HCT116 (cell line): ENCODE measurements at regions not wholly inside any gene's neighbourhood (a gene's known extent, or its start where the extent isn't known, plus 50 kb on each side); places are given as distances from the start of the nearest gene placed in this dataset.

ENCODE experiments used
- ATAC-seq: fragments of 200-7000 bp; cut with Tn5 transposase; 2 replicates; pipeline ENCODE4 v1.9.1; 2020; ENCODE audit warnings: mild to moderate bottlenecking, moderate library complexity
- BruUV-seq: library from RNA; stranded (reverse); fragments of 400-500 nt; replicated peaks from 2 replicates; lab custom pipeline; 2021; lab: Mats Ljungman, UMichigan
- CTCF ChIA-PET: fragments of 300-600 bp; sonication (Branson Sonifier 250); formaldehyde crosslinking; loops from one replicate; lab custom pipeline; 2021; ENCODE audit warnings: antibody characterized with exemption; lab: Charles Lee
- POLR2A ChIA-PET: fragments of 300-600, 350-600 bp; sonication (Branson Sonifier 250); formaldehyde crosslinking; loops from one replicate; lab custom pipeline; 2021; ENCODE audit warnings: antibody characterized with exemption; lab: Charles Lee
- RAD21 ChIA-PET, 2 experiments: fragments of 300-600 bp; sonication (Branson Sonifier 250); formaldehyde crosslinking; loops; one replicate each; lab custom pipeline; 2023; ENCODE audit warnings: low total read pairs in 2 of 2; ENCODE audit not compliant: uncharacterized antibody in 2 of 2, unreplicated experiment in 2 of 2, low non-redundant PET in 1 of 2; lab: Charles Lee
- DNase-seq: peaks from one replicate; pipeline ENCODE4 v3.0.0-alpha.2; 2010; ENCODE audit warnings: low read depth, low spot score
- H2AFZ ChIP-seq: fragments of 200-600 bp; shearing (Covaris generic), sonication (generic); 2 replicates; pipeline ENCODE4 v1.6.1; 2017; ENCODE audit warnings: low read depth, mixed run types, mixed read lengths, antibody characterized with exemption, low read length; ENCODE audit not compliant: poor library complexity, severe bottlenecking
- H3K27ac ChIP-seq: 2 replicates; pipeline ENCODE4 v1.5.1; 2012; ENCODE audit warnings: low read depth, low read length
- H3K27me3 ChIP-seq: fragments of 200-600 bp; sonication (generic); 2 replicates; pipeline ENCODE4 v1.6.1; 2016; ENCODE audit warnings: mixed run types, low read length, mixed read lengths; ENCODE audit not compliant: insufficient read depth
- H3K36me3 ChIP-seq, 2 experiments: fragments of 200-500 bp in 1 of 2; fragments of 200-600 bp in 1 of 2; sonication (Bioruptor generic) in 1 of 2; sonication (generic) in 1 of 2; 2 replicates each; pipeline versions ENCODE4 v1.5.1 to v1.6.1; 2014 to 2016; ENCODE audit warnings: low read length in 2 of 2, inconsistent platforms in 1 of 2, mixed read lengths in 1 of 2, mixed run types in 1 of 2; ENCODE audit not compliant: insufficient read depth in 2 of 2, control insufficient read depth in 1 of 2
- H3K4me1 ChIP-seq, 2 experiments: fragments of 200-600 bp in 1 of 2; sonication (generic) in 1 of 2; 2 replicates each; pipeline versions ENCODE4 v1.5.1 to v1.6.1; 2012 to 2017; ENCODE audit warnings: low read length in 2 of 2, inconsistent platforms in 1 of 2, mild to moderate bottlenecking in 1 of 2, mixed read lengths in 1 of 2, mixed run types in 1 of 2, moderate library complexity in 1 of 2; ENCODE audit not compliant: insufficient read depth in 2 of 2, control insufficient read depth in 1 of 2
- H3K4me2 ChIP-seq: fragments of 200-600 bp; sonication (generic); 2 replicates; pipeline ENCODE4 v1.6.1; 2017; ENCODE audit warnings: mixed run types, low read length, mixed read lengths
- H3K4me3 ChIP-seq, 2 experiments: fragments of 200-600 bp in 1 of 2; sonication (generic) in 1 of 2; replicated peaks in 1 of 2; 2 replicates each; pipeline ENCODE4 v1.5.1; 2011 to 2016; ENCODE audit warnings: low read length in 2 of 2, control low read depth in 1 of 2, low read depth in 1 of 2, mild to moderate bottlenecking in 1 of 2, mixed read lengths in 1 of 2, mixed run types in 1 of 2
- H3K79me2 ChIP-seq: fragments of 200-600 bp; sonication (generic); 2 replicates; pipeline ENCODE4 v1.6.1; 2017; ENCODE audit warnings: mild to moderate bottlenecking, mixed run types, low read length, moderate library complexity, mixed read lengths; ENCODE audit not compliant: insufficient read depth
- H3K9ac ChIP-seq: fragments of 200-600 bp; sonication (generic); 2 replicates; pipeline ENCODE4 v1.6.1; 2016; ENCODE audit warnings: low read length, mixed read lengths
- H3K9me2 ChIP-seq: fragments of 200-600 bp; sonication (generic), shearing (Covaris generic); 2 replicates; pipeline ENCODE4 v1.6.1; 2017; ENCODE audit warnings: mixed run types, mild to moderate bottlenecking, moderate library complexity; ENCODE audit not compliant: insufficient read depth
- H3K9me3 ChIP-seq, 2 experiments: fragments of 200-500 bp in 1 of 2; fragments of 200-600 bp in 1 of 2; sonication (Bioruptor generic) in 1 of 2; sonication (generic) in 1 of 2; 2 replicates each; pipeline ENCODE4 v1.6.1; 2014 to 2017; ENCODE audit warnings: low read length in 2 of 2, mixed read lengths in 2 of 2, inconsistent platforms in 1 of 2, low read depth in 1 of 2, mild to moderate bottlenecking in 1 of 2, mixed run types in 1 of 2, moderate library complexity in 1 of 2; ENCODE audit not compliant: control insufficient read depth in 1 of 2, insufficient read depth in 1 of 2
- H4K20me1 ChIP-seq: fragments of 200-600 bp; sonication (generic), shearing (Covaris generic); 2 replicates; pipeline ENCODE4 v1.6.1; 2017; ENCODE audit warnings: mixed run types, mild to moderate bottlenecking, moderate library complexity; ENCODE audit not compliant: insufficient read depth
- ATF3 ChIP-seq: IDR thresholded peaks from 2 replicates; pipeline ENCODE4 v1.6.1; 2012
- CBX3 ChIP-seq: IDR thresholded peaks from 2 replicates; pipeline ENCODE4 v1.6.1; 2012; ENCODE audit warnings: low read depth
- CEBPB ChIP-seq: IDR thresholded peaks from 2 replicates; pipeline ENCODE4 v1.6.1; 2012; ENCODE audit warnings: low read depth
- CTCF ChIP-seq, 3 experiments: fragments of 200-600 bp in 1 of 3; sonication (generic) in 1 of 3; IDR thresholded peaks in 2 of 3; conservative IDR thresholded peaks in 1 of 3; 2 replicates each; pipeline ENCODE4 v1.5.1; 2012 to 2017; ENCODE audit warnings: low read depth in 2 of 3, low read length in 2 of 3, antibody characterized with exemption in 1 of 3, borderline replicate concordance in 1 of 3, control low read depth in 1 of 3, mild to moderate bottlenecking in 1 of 3, mixed read lengths in 1 of 3, mixed run types in 1 of 3, moderate library complexity in 1 of 3; ENCODE audit not compliant: insufficient read depth in 1 of 3
- EGR1 ChIP-seq: IDR thresholded peaks from 2 replicates; pipeline ENCODE4 v1.6.1; 2012; ENCODE audit warnings: low read depth
- EZH2 ChIP-seq: fragments of 200-600 bp; sonication (generic); IDR thresholded peaks from 2 replicates; pipeline ENCODE4 v1.6.1; 2017; ENCODE audit warnings: antibody characterized with exemption, mixed run types
- EZH2phosphoT487 ChIP-seq: fragments of 200-600 bp; IDR thresholded peaks from 2 replicates; pipeline ENCODE4 v1.6.1; 2018; ENCODE audit warnings: antibody characterized with exemption, borderline replicate concordance
- FOSL1 ChIP-seq: IDR thresholded peaks from 2 replicates; pipeline ENCODE4 v1.6.1; 2012; ENCODE audit warnings: low read depth
- POLR2A ChIP-seq: IDR thresholded peaks from 2 replicates; pipeline ENCODE4 v1.7.0; 2011; ENCODE audit warnings: borderline replicate concordance; ENCODE audit not compliant: insufficient read depth, insufficient read length; ENCODE audit errors: extremely low read depth
- RAD21 ChIP-seq: IDR thresholded peaks from 2 replicates; pipeline ENCODE4 v1.6.1; 2012; ENCODE audit warnings: low read depth, mild to moderate bottlenecking
- SIN3A ChIP-seq: IDR thresholded peaks from 2 replicates; pipeline ENCODE4 v1.6.1; 2012; ENCODE audit warnings: low read depth
- SP1 ChIP-seq: IDR thresholded peaks from 2 replicates; pipeline ENCODE4 v1.6.1; 2012; ENCODE audit warnings: low read depth
- SRF ChIP-seq: IDR thresholded peaks from 2 replicates; pipeline ENCODE4 v1.6.1; 2012; ENCODE audit warnings: low read depth
- TCF7L2 ChIP-seq: IDR thresholded peaks from 2 replicates; pipeline ENCODE4 v1.7.0; 2011; ENCODE audit warnings: borderline replicate concordance, inconsistent platforms; ENCODE audit not compliant: insufficient read depth, insufficient read length; ENCODE audit errors: extremely low read depth
- ZNF274 ChIP-seq: fragments of 200-500 bp; sonication (Bioruptor generic); IDR thresholded peaks from 2 replicates; pipeline ENCODE4 v1.6.1; 2014; ENCODE audit warnings: mild to moderate bottlenecking, low read depth, low read length, inconsistent platforms
- intact Hi-C: fragments of 100-400 bp; cut with micrococcal nuclease; formaldehyde crosslinking; loops from 2 replicates; pipeline ENCODE4 v1.10.0; 2022

GRCh38 chr9:116057371-116057770 is 96.2 kb upstream of the PAPPA start:
- ChIA-PET POLR2A (no interaction called here), CTCF (no interaction called here), RAD21 (no interaction called here)
- no peaks in the 10 kb centered on the region for H3K9me2 ChIP-seq
- H3K27me3 ChIP-seq = peaks cover 9% of the 10 kb centered on the region; the same call in 1 of the 2 replicates
- intact Hi-C loops = no loop called here
- H2AFZ ChIP-seq = no peak overlapping the region
- H3K9ac ChIP-seq = no peak overlapping the region
- TF ChIP-seq SIN3A (no peak), EGR1 (no peak), EZH2 (no peak), CBX3 (no peak), FOSL1 (no peak), CEBPB (no peak), RAD21 (no peak), ATF3 (no peak), POLR2A (no peak), ZNF274 (no peak), SP1 (no peak), TCF7L2 (no peak), SRF (no peak), EZH2phosphoT487 (no peak), CTCF (IDR thresholded peaks at IDR 0.05 in 2 of 3, conservative IDR thresholded peaks at IDR 0.05 in 1 of 3; ENCODE audit: borderline replicate concordance in 1 of 3, insufficient read depth in 1 of 3, low read depth in 2 of 3, low read length in 2 of 3) (no peak)
- no peak overlapping the region for H3K4me2 ChIP-seq
- no peaks in the 10 kb centered on the region for H3K4me1 ChIP-seq
- H3K27ac ChIP-seq = no peak overlapping the region
- H3K36me3 ChIP-seq = no peaks in the 10 kb centered on the region
- DNase-seq (no peak), ATAC-seq (no peak)
- H3K4me3 ChIP-seq = no peak overlapping the region
- H4K20me1 ChIP-seq = no peaks in the 10 kb centered on the region
- BruUV-seq = no TSS peak
- H3K9me3 ChIP-seq = no peaks in the 10 kb centered on the region
- H3K79me2 ChIP-seq = no peaks in the 10 kb centered on the region
